NCI-H1105 (cell line): ENCODE measurements at regions not wholly inside any gene's neighbourhood (a gene's known extent, or its start where the extent isn't known, plus 50 kb on each side); places are given as distances from the start of the nearest gene placed in this dataset.
"Not testable (repeated sequence)": the region's sequence is repeated elsewhere in the genome, so short reads cannot be mapped to it uniquely, and the experiment has no call there.

Experiments
- DNase-seq: peaks from one replicate; lab custom pipeline; 2025; lab: John Stamatoyannopoulos, UW

GRCh38 chr10:125455431-125455830 lies 227.5 kb downstream of the TEX36 start:
- DNase-seq: no peak

- DNase-seq: no peak
These were observed 231.6 kb downstream of the TEX36 start for GRCh38 chr10:125451319-125451718.

GRCh38 chr10:125450218-125450617 lies 232.7 kb downstream of the TEX36 start:
- DNase-seq: no peak

DNA sequence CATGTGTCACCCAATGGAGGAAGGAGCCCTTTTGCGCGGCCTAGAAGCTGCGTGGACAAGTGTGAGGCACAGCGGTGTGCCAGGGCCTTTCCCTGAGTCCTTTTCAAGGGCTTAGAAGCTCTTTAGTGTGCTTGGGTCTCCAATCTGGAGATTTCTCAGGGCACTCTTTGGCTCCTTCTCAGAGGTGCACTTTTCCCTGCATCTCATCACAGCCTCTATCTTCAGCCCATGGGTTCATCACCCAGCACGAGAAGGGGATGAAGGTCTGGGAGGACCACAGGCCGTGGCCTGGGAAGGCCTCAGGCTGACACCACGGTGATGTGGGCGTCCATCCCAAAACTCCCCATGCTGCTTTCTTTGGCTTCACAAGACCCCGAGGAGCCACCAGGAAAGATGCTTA lies 233.4 kb downstream of the TEX36 start:
- no peak for DNase-seq

DNA sequence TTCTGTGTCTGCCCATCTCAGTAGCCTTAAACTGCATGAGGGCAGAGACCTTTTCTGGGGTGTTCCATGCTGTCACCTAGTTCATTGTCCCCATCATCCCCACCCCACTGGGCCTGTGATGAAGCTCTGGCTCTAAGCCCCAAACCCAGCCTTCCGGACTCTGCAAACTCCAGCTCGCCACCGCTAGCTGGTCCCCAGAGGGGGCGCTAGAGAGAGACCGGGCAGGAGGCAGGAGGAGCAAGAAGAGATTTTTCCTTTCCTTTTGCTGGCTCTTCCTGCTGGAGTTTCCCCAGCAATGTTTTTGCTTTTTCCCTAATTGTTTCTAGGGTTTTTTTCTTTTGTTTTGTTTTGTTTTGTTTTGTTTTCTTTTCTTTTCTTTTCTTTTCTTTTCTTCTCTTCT lies 234.4 kb downstream of the TEX36 start:
- no peak for DNase-seq

DNA sequence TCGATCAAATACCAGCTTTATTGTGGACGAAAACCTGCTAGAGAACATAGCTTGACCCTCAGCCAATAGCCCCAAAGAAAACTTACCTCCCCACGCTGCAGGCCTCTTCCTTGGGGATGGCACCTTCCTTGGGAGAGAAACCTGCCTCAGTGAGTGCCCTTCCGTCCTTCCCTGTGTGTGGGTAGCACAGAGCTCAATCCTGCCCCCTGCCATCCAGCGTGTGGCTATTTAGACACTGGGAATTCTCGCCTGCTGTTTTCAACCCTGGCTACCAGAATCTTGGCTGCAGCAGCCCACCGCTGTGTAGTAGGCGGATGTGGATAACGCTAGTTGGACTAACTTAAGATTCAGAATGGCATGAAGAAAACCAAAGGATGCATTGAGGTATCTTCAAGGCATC lies 238.2 kb downstream of the TEX36 start:
- no peak for DNase-seq

DNA sequence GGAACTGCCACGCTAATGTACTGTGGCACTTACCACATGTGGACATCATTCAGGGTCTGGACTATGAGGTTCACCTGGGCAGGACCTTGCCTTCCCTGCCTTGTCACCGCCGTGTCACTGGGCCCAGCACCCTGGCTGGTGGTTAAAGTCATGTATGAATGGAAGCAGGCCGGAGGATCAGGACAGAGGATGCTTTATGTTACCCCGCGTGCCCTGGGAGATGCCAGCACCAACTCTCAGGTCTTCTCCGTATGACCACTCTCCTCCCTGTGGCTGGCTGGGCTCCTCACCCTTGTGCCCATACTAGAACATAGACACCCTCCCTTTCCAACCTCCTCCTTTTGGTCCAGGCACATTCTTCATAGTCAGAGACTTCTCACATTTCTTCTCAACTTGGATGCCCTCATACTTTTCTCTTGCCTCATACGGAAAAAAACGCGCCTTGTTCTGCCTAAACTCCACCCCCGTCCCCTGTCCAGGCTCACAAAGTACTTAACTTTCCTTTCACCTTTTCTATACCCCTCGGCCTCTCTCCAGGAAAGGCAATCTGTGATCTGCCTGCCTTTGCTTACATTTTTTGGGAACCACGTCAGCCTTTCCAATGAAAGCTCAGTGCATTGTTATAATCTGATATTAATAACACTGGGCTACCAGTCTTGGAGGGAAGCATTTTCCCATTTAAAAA lies 240.0 kb downstream of the TEX36 start:
- no peak for DNase-seq

GRCh38 chr10:125441151-125441550 lies 241.8 kb downstream of the TEX36 start:
- DNase-seq: no peak

GRCh38 chr10:125431149-125431548 lies 251.8 kb downstream of the TEX36 start:
- DNase-seq: no peak

DNA sequence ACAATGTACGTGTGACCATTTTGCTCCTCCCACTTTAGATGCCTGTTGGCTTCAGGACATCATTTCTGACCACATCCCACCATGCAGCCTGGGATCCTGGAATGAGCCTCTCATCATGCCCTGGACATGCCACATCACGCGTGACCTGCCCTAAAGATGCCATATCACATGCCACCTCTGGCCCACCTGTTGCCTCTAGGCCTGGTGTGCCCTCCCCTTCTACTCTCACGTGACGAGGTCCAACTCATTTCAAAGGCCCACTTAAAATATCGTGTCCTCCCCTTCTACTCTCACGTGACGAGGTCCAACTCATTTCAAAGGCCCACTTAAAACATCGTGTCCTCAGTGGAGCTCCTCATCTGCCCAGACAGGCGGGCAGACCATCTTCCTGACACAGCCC lies 254.9 kb downstream of the TEX36 start:
- no peak for DNase-seq

- DNase-seq: no peak
These were observed 258.6 kb downstream of the TEX36 start for GRCh38 chr10:125424191-125424847.

GRCh38 chr10:125423569-125423968 lies 259.4 kb downstream of the TEX36 start:
- DNase-seq: no peak

- no peak for DNase-seq
These were observed 259.5 kb upstream of the CTBP2 start for GRCh38 chr10:125419831-125420230.

- no peak for DNase-seq
These were observed 258.8 kb upstream of the CTBP2 start for GRCh38 chr10:125419146-125419545.

DNA sequence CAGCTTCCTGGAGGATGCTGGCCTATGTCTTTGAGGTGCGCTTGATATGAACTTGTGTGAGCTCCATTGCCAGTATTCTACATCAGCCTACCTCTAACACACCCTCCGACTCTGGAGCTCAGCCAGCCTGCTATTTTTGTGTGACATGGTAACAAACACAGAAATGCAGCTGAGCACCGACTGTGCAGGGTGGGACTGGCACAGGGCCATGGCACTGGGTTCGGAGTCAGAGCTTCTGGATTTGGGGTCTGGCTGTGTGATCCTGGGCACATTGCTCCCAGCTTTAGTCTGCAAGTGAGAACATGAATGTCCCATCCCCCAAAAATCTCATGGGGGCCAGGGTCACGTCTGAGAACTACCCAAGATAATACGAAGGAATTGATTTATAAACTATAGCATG lies 257.2 kb upstream of the CTBP2 start:
- no peak for DNase-seq

GRCh38 chr10:125415964-125416363 lies 255.6 kb upstream of the CTBP2 start:
- DNase-seq: no peak

DNA sequence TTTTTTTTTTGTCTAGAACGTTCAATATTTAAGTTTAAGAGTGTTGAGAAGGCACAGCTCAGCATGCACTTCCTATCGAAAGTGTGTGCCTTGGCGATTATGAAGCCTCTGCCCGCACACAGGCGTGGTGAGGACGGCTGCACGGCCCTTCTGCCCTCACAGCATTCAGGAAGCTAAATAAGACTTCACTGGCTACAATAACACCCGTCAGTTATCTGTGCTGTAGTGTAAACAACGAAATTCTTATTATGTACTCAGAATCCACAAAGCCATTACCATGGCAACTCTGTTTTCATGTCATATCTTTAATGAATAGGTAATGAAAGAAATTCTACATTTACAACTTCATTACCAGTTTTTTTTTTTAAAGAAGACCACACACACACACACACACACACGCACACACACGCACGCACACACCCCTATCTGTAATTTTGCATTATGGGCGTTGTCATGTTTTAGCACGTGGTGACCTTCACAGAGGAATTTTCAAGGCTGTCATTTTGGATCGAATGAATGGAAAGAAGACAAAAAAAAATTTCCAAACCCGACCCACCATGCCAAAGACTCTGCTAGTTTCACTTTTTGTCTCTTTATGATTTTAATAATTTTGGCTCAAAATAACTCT lies 254.8 kb upstream of the CTBP2 start:
- no peak for DNase-seq

- no peak for DNase-seq
These were observed 251.4 kb upstream of the CTBP2 start for GRCh38 chr10:125411724-125412123.

GRCh38 chr10:125409756-125410155 lies 249.4 kb upstream of the CTBP2 start:
- no peak for DNase-seq

- DNase-seq: no peak
These were observed 247.2 kb upstream of the CTBP2 start for GRCh38 chr10:125407557-125407956.

GRCh38 chr10:125407000-125407502 lies 246.7 kb upstream of the CTBP2 start:
- DNase-seq: no peak

GRCh38 chr10:125404902-125405301 lies 244.5 kb upstream of the CTBP2 start:
- not testable (repeated sequence) for DNase-seq

DNA sequence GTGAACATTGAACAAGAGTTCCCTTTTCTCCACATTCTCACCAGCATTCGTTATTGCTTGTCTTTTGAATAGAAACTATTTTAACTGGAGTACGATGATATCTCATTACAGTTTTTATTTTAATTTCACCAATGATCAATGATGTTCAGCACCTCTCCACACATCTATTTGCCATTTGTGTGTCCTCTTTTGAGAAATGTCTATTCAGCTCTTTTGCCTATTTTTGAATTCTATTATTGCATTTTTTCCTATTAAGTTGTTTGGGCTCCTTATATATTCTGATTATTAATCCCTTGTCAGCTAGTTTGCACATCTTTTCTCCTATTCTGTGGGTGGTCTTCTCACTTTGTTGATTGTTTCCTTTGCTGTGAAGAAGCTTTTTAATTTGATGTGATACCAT lies 241.1 kb upstream of the CTBP2 start:
- no peak for DNase-seq
